ENCODE measurements at regions not wholly inside any gene's neighbourhood (a gene's known extent, or its start where the extent isn't known, plus 50 kb on each side); places are given as distances from the start of the nearest gene placed in this dataset.

GRCh38 chr7:80347173-80347572 is 164.7 kb downstream of the GNAT3 start:
- DNase-seq (ENCODE audit: low read depth): no peak

GRCh38 chr7:80346704-80347103 is 165.2 kb downstream of the GNAT3 start:
- DNase-seq (ENCODE audit: low read depth): no peak

GRCh38 chr7:80335511-80336231 is 176.2 kb downstream of the GNAT3 start:
- DNase-seq (ENCODE audit: low read depth): peak; percentile 39

- no peak for DNase-seq (ENCODE audit: low read depth)
Observed at GRCh38 chr7:80334908-80335307, 177.0 kb downstream of the GNAT3 start.

DNA sequence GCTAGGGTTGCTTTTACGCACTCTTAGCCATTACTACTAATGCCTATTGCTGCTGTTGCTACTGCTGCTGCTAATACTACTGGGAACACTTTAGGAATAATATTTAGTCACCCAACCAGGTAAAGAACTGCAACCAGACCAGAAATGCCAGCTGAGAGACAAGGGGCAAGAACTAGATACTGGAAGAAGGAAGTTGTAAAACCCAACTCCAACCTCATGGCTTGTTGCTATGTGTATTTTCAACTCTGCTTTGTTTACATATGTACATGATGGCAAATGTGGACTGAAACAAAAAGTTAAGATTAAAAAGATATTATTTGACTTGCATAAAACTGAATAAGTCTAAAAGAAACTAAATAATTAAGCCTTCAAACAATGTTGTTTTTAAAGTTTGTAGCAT is 177.7 kb downstream of the GNAT3 start:
- DNase-seq (ENCODE audit: low read depth): no peak

DNA sequence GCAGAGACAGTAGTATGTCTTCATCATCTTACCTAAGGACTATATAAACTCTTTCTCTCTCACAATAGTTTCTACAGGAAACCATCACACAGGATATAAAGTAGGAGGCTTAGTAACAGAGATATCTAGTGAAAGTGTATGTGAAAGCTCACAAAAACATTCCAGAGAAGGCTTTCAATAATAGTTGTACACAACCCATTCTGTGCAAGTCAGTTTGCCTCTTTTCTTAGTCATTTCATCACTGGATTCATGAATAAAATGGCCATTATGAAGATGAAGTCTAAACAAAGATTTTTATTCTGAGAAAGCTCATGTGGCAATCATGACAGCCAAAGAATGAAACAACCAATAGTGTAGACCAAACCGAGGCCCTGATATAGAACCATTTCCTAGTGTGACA is 178.8 kb downstream of the GNAT3 start:
- DNase-seq (ENCODE audit: low read depth): no peak

DNA sequence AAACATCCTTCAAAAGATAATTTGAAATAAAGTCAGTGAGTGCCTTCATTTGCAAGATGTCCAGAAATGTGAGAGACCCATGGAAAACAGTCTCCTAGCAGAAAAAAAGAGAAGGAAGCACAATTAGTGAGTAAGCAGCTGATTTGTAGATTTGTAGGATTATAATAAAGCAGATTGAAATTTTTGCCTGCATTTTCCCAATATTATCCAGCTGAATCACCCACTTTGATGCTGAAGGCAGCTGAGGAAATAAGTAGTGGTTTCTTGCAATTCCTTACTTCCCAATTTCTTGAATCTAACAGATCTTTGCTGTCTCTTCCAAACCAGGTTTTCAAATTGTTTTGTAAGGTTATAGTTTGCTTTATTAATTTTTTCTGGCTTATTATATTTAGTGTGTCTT is 181.4 kb downstream of the GNAT3 start:
- no peak for DNase-seq (ENCODE audit: low read depth)

- peak; percentile 29 for DNase-seq (ENCODE audit: low read depth)
Observed at GRCh38 chr7:80324032-80324431, 187.8 kb downstream of the GNAT3 start.

- DNase-seq (ENCODE audit: low read depth): no peak
Observed at GRCh38 chr7:80319461-80319860, 184.8 kb downstream of the GNAI1 start.

GRCh38 chr7:80318081-80318480 is 183.4 kb downstream of the GNAI1 start:
- DNase-seq (ENCODE audit: low read depth): no peak

- DNase-seq (ENCODE audit: low read depth): no peak
Observed at GRCh38 chr7:80316811-80317210, 182.2 kb downstream of the GNAI1 start.

DNA sequence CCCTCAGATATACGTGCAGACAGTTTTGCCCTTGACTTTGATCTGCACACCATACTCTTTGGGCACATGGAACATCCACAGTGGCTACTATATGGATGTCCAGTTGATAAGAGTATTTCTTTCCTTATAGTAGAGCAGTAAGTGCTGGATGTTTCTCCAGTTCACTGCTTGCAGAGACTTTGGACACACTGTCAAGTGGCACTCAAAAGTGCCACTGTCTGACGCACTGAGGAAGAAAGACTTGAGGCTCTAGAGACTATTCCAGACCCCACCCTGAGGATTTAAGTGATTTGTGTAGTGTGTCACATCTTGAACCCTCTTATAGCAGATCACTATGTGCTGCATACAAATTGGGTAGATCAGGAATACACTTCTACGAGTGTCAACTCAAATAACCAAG is 179.1 kb downstream of the GNAI1 start:
- no peak for DNase-seq (ENCODE audit: low read depth)

DNA sequence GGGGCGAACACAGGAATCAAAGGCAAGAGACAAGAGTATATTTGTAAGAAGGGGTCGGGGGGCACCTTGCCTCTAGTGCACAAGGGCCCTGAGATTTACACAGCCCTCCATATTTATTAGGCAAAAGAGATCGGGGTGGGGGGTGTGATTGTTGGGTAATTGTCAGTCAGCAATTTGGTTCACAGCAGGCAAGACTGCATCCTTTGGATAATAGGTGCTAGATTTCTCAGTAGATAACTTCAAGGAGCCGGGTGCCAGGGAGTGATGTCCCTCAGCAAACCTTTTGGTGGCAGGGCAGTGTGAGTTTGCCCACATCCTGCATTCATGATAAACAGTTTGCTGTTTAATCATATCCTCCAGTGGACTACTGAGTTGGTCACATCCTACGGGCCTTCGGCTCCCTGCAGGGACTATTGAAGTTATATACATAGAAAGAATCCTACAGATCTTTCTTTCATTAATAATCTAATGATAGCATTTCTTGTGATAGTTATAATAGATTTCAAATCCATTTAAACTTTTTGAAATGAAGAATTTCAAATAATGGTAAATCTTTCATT is 178.5 kb downstream of the GNAI1 start:
- DNase-seq (ENCODE audit: low read depth): no peak

- DNase-seq (ENCODE audit: low read depth): peak; percentile 42
Observed at GRCh38 chr7:80312139-80312661, 177.6 kb downstream of the GNAI1 start.

DNA sequence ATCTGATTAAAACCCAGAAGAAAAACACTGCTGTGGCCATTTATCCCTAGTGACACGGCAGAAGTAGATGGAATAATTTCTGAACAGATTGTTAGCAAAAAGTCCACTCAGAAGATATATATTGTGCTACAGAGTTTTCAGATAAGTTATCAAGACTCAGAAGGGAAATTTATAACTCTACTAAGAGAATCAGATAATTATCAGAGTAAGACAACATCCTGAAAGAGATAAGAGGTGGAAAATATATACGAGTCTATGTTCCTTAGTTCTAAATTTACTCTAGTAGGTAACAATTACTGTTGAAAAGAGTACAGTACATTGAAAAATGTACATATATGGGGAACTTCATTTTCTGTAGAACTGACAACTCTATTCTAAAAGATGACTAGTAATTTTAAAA is 176.7 kb downstream of the GNAI1 start:
- no peak for DNase-seq (ENCODE audit: low read depth)

DNA sequence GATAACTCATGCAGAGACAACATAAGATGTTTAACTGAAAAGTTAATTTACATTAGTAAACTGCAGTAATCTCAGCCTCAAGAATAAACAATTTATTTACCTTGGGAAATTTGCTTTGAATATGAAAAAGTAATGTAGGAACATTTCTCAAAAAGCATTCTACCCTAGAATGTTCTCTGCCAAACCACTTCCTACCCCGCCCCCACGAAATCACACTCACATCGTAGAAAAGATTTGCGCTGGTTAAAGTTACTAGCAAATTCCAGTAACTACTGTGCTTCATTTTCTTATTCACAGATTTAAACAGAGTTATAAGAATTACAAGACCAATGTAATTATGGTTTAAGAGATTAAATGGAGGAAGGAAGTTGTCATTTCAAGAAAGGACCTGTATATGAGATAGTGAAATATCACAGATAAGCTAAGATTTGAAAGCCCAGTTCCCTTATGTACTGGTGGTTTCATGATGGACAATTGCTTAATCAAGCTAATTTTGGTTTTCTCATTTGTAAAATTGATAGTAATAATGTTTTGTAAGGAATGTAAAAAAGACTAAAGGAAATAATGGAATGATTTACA is 175.4 kb downstream of the GNAI1 start:
- no peak for DNase-seq (ENCODE audit: low read depth)

GRCh38 chr7:80309377-80309776 is 174.7 kb downstream of the GNAI1 start:
- DNase-seq (ENCODE audit: low read depth): no peak

DNA sequence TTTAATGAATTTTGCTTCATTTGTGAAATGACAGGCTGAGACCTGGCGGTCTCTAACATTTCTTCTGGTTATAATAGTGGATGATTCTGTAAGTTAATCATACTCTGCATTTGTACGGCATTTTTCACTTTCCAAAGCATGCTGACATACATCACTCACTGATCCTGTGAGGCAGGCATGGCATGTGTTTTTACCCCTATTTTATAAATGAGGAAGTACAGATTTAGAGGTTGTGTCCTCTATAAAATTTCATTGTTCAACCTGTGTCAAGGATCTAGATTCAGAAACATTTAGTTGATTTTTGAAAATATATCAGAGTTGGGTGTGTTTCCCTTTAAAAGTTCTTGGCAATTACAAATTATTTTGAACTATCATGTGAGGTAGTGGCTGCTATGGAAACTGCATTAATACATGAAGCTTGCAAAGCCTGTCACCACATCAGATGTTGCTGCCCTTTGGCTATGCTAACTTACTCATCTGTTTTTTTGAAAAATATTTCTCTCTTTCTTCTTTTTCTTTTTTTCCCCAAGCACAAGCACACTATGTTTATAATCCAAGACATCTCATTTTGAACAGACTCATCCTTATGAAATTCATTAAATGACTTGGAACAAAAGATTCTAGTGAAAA is 172.7 kb downstream of the GNAI1 start:
- DNase-seq (ENCODE audit: low read depth): peak; percentile 30

DNA sequence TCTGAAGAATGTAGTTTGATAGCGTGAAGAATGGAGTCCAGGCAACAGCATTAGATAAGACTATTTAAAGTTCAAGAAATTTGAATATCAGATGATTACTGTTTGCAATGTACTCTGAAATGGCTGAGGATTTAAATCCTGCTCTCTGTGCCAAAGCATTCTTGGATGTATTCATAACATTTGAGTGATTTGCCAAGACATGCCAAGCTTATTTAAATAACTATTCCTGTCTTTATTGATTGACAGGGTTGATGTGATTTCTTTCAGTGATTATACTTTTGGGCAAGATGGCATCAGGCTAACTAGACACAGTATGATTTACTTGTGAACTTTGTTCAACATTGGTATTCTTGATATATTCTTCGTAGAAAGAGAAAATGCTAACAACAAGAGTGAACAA is 168.7 kb downstream of the GNAI1 start:
- no peak for DNase-seq (ENCODE audit: low read depth)

GRCh38 chr7:80302636-80303035 is 168.0 kb downstream of the GNAI1 start:
- no peak for DNase-seq (ENCODE audit: low read depth)

DNA sequence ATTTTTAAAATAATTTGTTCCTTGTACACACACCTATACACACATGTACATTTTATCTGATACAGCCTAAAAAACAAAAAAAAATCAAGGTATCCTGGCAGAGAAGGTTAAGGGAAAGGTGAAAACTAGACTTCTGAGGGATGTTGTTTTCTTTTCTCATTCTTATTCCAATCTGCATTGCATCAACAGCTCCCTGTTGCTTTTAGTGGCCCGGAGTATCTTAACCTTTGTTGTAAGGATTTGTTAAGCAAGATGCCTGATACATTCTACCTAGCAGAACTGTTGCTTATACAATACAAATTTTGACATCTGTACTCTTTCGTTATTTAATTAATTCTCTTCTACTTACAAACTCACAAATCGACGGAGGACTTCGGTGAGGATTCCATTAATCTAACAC is 167.4 kb downstream of the GNAI1 start:
- DNase-seq (ENCODE audit: low read depth): no peak

- DNase-seq (ENCODE audit: low read depth): no peak
Observed at GRCh38 chr7:80298201-80298600, 163.6 kb downstream of the GNAI1 start.

DNA sequence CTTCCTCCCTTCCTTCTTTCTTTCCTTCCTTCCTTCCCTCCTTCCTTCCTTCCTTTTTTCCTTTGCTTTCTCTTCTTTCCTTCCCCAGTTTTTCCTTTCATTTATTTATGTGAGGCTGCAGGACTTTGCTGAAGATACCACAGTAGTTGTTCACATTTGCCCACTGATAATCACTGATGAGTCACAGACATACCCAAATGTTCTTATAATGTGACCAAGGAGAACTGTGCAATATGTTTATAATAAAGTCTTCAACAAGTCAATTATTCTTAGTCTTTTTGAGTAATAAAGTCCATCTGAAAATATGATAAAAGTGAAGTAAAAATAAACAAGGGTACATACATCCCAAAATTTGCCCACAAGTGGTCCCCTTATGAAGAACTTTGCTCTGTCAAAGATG is 159.7 kb downstream of the GNAI1 start:
- no peak for DNase-seq (ENCODE audit: low read depth)
